Naive thymus-derived CD4-positive, alpha-beta T cell (primary cell): ENCODE measurements at regions not wholly inside any gene's neighbourhood (a gene's known extent, or its start where the extent isn't known, plus 50 kb on each side); places are given as distances from the start of the nearest gene placed in this dataset.

Experiments
- ATAC-seq: fragments of 150-1000 bp; cut with Tn5 transposase; 2 replicates; pipeline ENCODE4 v1.10.0; 2021; ENCODE audit warnings: mild to moderate bottlenecking, moderate library complexity
- CTCF ChIA-PET: fragments of 350-600 bp; sonication (Branson Sonifier 250); formaldehyde crosslinking; loops from one replicate; lab custom pipeline; 2021; ENCODE audit warnings: antibody characterized with exemption; lab: Charles Lee
- POLR2A ChIA-PET: fragments of 350-600 bp; sonication (Branson Sonifier 250); formaldehyde crosslinking; loops from one replicate; lab custom pipeline; 2021; ENCODE audit warnings: antibody characterized with exemption, inconsistent platforms; lab: Charles Lee
- DNase-seq, 9 donors: peaks; one replicate each; pipeline versions ENCODE4 v3.0.0 to v3.0.0-alpha.2; 2020 to 2022; ENCODE audit warnings: mixed read lengths in 1 of 9
- H3K27ac ChIP-seq: one replicate; pipeline ENCODE4 v1.7.0; 2013; ENCODE audit warnings: mild to moderate bottlenecking, low read depth, low read length, moderate library complexity
- H3K27me3 ChIP-seq, 2 donors: one replicate each; pipeline ENCODE4 v1.7.0; 2013; ENCODE audit warnings: low read length in 2 of 2, mild to moderate bottlenecking in 2 of 2, moderate library complexity in 2 of 2; ENCODE audit not compliant: control insufficient read depth in 2 of 2, insufficient read depth in 2 of 2
- H3K36me3 ChIP-seq, 3 experiments: 1 replicate in 2 of 3; 2 replicates in 1 of 3; pipeline ENCODE4 v1.7.0; 2013; ENCODE audit warnings: low read length in 3 of 3, mild to moderate bottlenecking in 3 of 3, moderate library complexity in 1 of 3; ENCODE audit not compliant: insufficient read depth in 3 of 3, control insufficient read depth in 2 of 3
- H3K4me1 ChIP-seq, 2 donors: one replicate each; pipeline ENCODE4 v1.7.0; 2013; ENCODE audit warnings: low read length in 2 of 2, mild to moderate bottlenecking in 2 of 2, moderate library complexity in 1 of 2; ENCODE audit not compliant: control insufficient read depth in 2 of 2, insufficient read depth in 2 of 2
- H3K4me3 ChIP-seq: 2 replicates; pipeline ENCODE4 v1.7.0; 2013; ENCODE audit warnings: mild to moderate bottlenecking, low read length
- H3K9me3 ChIP-seq, 3 experiments: 1 replicate in 2 of 3; 2 replicates in 1 of 3; pipeline ENCODE4 v1.7.0; 2013; ENCODE audit warnings: low read length in 3 of 3; ENCODE audit not compliant: control insufficient read depth in 2 of 3
- H3K27ac Mint-ChIP-seq, 9 donors: one replicate each; pipeline ENCODE4 v1.8.0; 2020 to 2022; ENCODE audit warnings: mixed read lengths in 9 of 9, mild to moderate bottlenecking in 8 of 9, moderate library complexity in 5 of 9, inconsistent platforms in 2 of 9
- H3K27me3 Mint-ChIP-seq, 5 donors: one replicate each; pipeline ENCODE4 v1.8.0; 2021 to 2022; ENCODE audit warnings: mixed read lengths in 5 of 5, mild to moderate bottlenecking in 1 of 5
- H3K36me3 Mint-ChIP-seq, 5 donors: one replicate each; pipeline ENCODE4 v1.8.0; 2020 to 2022; ENCODE audit warnings: mixed read lengths in 5 of 5, mild to moderate bottlenecking in 3 of 5, inconsistent platforms in 1 of 5
- H3K4me1 Mint-ChIP-seq, 7 donors: one replicate each; pipeline ENCODE4 v1.8.0; 2020 to 2022; ENCODE audit warnings: mixed read lengths in 7 of 7, mild to moderate bottlenecking in 3 of 7, inconsistent platforms in 1 of 7
- H3K4me3 Mint-ChIP-seq, 10 donors: one replicate each; pipeline ENCODE4 v1.8.0; 2020 to 2022; ENCODE audit warnings: mild to moderate bottlenecking in 10 of 10, mixed read lengths in 10 of 10, moderate library complexity in 6 of 10, inconsistent platforms in 2 of 10
- H3K9me3 Mint-ChIP-seq, 11 donors: one replicate each; pipeline ENCODE4 v1.8.0; 2020 to 2022; ENCODE audit warnings: mixed read lengths in 11 of 11, mild to moderate bottlenecking in 4 of 11, inconsistent platforms in 1 of 11, moderate library complexity in 1 of 11
- intact Hi-C, 2 donors: fragments of 100-400 bp; cut with micrococcal nuclease; formaldehyde crosslinking; loops; one replicate each; pipeline ENCODE4 v1.15.1; 2023

GRCh38 chr6:139943391-139943790 is 568.9 kb upstream of the CITED2 start:
- H3K9me3 ChIP-seq: no peaks in the 10 kb centered on the region
- DNase-seq (no peak), ATAC-seq (no peak)
- POLR2A ChIA-PET: no interaction called here
- no peaks in the 10 kb centered on the region for H3K27me3 ChIP-seq
- H3K36me3 Mint-ChIP-seq: no peaks in the 10 kb centered on the region
- no peaks in the 10 kb centered on the region for H3K4me1 ChIP-seq
- no peaks in the 10 kb centered on the region for H3K36me3 ChIP-seq
- no peak overlapping the region for H3K27ac Mint-ChIP-seq
- CTCF ChIA-PET: no interaction called here
- H3K27ac ChIP-seq: no peak overlapping the region
- H3K4me1 Mint-ChIP-seq: peaks cover 0 to 1% (median 0%) of the 10 kb centered on the region in 7 donors
- H3K4me3 Mint-ChIP-seq: no peak overlapping the region
- H3K9me3 Mint-ChIP-seq: peaks cover 0 to 3% (median 0%) of the 10 kb centered on the region in 11 donors
- intact Hi-C loops: no loop called here
- H3K4me3 ChIP-seq: no peak overlapping the region
- H3K27me3 Mint-ChIP-seq: peaks cover 0 to 24% (median 14%) of the 10 kb centered on the region in 5 donors

- Mint-ChIP-seq H3K9me3 (peaks cover 0 to 3% (median 0%) of the 10 kb centered on the region in 11 donors), H3K36me3 (no peaks in the 10 kb centered on the region), H3K4me1 (peaks cover 0 to 1% (median 0%) of the 10 kb centered on the region in 7 donors), H3K27ac (no peak overlapping the region), H3K4me3 (no peak overlapping the region), H3K27me3 (peaks cover 0 to 24% (median 14%) of the 10 kb centered on the region in 5 donors)
- Histone ChIP-seq H3K36me3 (no peaks in the 10 kb centered on the region), H3K27ac (no peak overlapping the region), H3K9me3 (no peaks in the 10 kb centered on the region), H3K27me3 (no peaks in the 10 kb centered on the region), H3K4me1 (no peaks in the 10 kb centered on the region), H3K4me3 (no peak overlapping the region)
- DNase-seq (no peak), ATAC-seq (no peak)
- intact Hi-C loops: no loop called here
- CTCF ChIA-PET: no interaction called here
- POLR2A ChIA-PET: no interaction called here
Measured at GRCh38 chr6:139942331-139942730, 567.9 kb upstream of the CITED2 start.

- Mint-ChIP-seq H3K27ac (no peak overlapping the region), H3K4me3 (no peak overlapping the region), H3K36me3 (no peaks in the 10 kb centered on the region), H3K9me3 (peaks cover 0 to 2% (median 0%) of the 10 kb centered on the region in 11 donors), H3K27me3 (peaks cover 0 to 20% (median 11%) of the 10 kb centered on the region in 5 donors), H3K4me1 (peaks cover 0 to 1% (median 0%) of the 10 kb centered on the region in 7 donors)
- CTCF ChIA-PET: no interaction called here
- Histone ChIP-seq H3K4me1 (no peaks in the 10 kb centered on the region), H3K27ac (no peak overlapping the region), H3K4me3 (no peak overlapping the region), H3K27me3 (no peaks in the 10 kb centered on the region), H3K36me3 (no peaks in the 10 kb centered on the region), H3K9me3 (no peaks in the 10 kb centered on the region)
- DNase-seq: no peak
- ATAC-seq: no peak
- POLR2A ChIA-PET: no interaction called here
- intact Hi-C loops: no loop called here
Measured at GRCh38 chr6:139941826-139942225, 567.4 kb upstream of the CITED2 start.

GRCh38 chr6:139940741-139941729 is 566.6 kb upstream of the CITED2 start:
- ATAC-seq (peak; percentile 54), DNase-seq (no peak)
- ChIA-PET POLR2A (no interaction called here), CTCF (no interaction called here)
- H3K4me1 Mint-ChIP-seq: peaks cover 0 to 1% (median 0%) of the 10 kb centered on the region in 7 donors
- Histone ChIP-seq H3K36me3 (no peaks in the 10 kb centered on the region), H3K27ac (no peak overlapping the region), H3K4me3 (no peak overlapping the region), H3K4me1 (no peaks in the 10 kb centered on the region), H3K9me3 (no peaks in the 10 kb centered on the region), H3K27me3 (no peaks in the 10 kb centered on the region)
- H3K4me3 Mint-ChIP-seq: no peak overlapping the region
- no peaks in the 10 kb centered on the region for H3K36me3 Mint-ChIP-seq
- H3K27me3 Mint-ChIP-seq: peaks cover 0 to 13% (median 6%) of the 10 kb centered on the region in 5 donors
- intact Hi-C loops: no loop called here
- H3K9me3 Mint-ChIP-seq: no peaks in the 10 kb centered on the region
- H3K27ac Mint-ChIP-seq: no peak overlapping the region

GRCh38 chr6:139939189-139939979 is 564.9 kb upstream of the CITED2 start:
- Histone ChIP-seq H3K4me3 (no peak overlapping the region), H3K27me3 (no peaks in the 10 kb centered on the region), H3K9me3 (no peaks in the 10 kb centered on the region), H3K27ac (no peak overlapping the region), H3K36me3 (no peaks in the 10 kb centered on the region), H3K4me1 (no peaks in the 10 kb centered on the region)
- H3K4me3 Mint-ChIP-seq: no peak overlapping the region
- DNase-seq (no peak), ATAC-seq (no peak)
- no peaks in the 10 kb centered on the region for H3K9me3 Mint-ChIP-seq
- POLR2A ChIA-PET: no interaction called here
- peaks cover 0 to 1% (median 0%) of the 10 kb centered on the region in 7 donors for H3K4me1 Mint-ChIP-seq
- no peaks in the 10 kb centered on the region for H3K36me3 Mint-ChIP-seq
- intact Hi-C loops: no loop called here
- CTCF ChIA-PET: no interaction called here
- H3K27ac Mint-ChIP-seq: no peak overlapping the region
- peaks cover 0 to 3% (median 0%) of the 10 kb centered on the region in 5 donors for H3K27me3 Mint-ChIP-seq

GRCh38 chr6:139932671-139933070 is 558.2 kb upstream of the CITED2 start:
- H3K4me3 Mint-ChIP-seq: no peak overlapping the region
- DNase-seq: no peak
- no peaks in the 10 kb centered on the region for H3K4me1 Mint-ChIP-seq
- intact Hi-C loops: no loop called here
- Histone ChIP-seq H3K27ac (no peak overlapping the region), H3K9me3 (no peaks in the 10 kb centered on the region), H3K36me3 (no peaks in the 10 kb centered on the region), H3K4me1 (no peaks in the 10 kb centered on the region), H3K27me3 (no peaks in the 10 kb centered on the region), H3K4me3 (no peak overlapping the region)
- ChIA-PET POLR2A (no interaction called here), CTCF (no interaction called here)
- H3K36me3 Mint-ChIP-seq: no peaks in the 10 kb centered on the region
- peaks cover 0 to 5% (median 0%) of the 10 kb centered on the region in 5 donors for H3K27me3 Mint-ChIP-seq
- ATAC-seq: no peak
- H3K27ac Mint-ChIP-seq: no peak overlapping the region
- no peaks in the 10 kb centered on the region for H3K9me3 Mint-ChIP-seq
